Endothelial cell of umbilical vein (primary cell): ENCODE measurements at regions not wholly inside any gene's neighbourhood (a gene's known extent, or its start where the extent isn't known, plus 50 kb on each side); places are given as distances from the start of the nearest gene placed in this dataset.

ENCODE experiments used
- BruUV-seq: library from RNA; stranded (reverse); fragments of 400-500 nt; replicated peaks from 2 replicates; lab custom pipeline; 2021; lab: Mats Ljungman, UMichigan
- CTCF ChIA-PET: fragments of 300-600, 350-600 bp; sonication (Branson Sonifier 250); formaldehyde crosslinking; loops from one replicate; lab custom pipeline; 2021; ENCODE audit warnings: antibody characterized with exemption, inconsistent platforms; lab: Charles Lee
- POLR2A ChIA-PET: fragments of 300-600, 350-600 bp; sonication (Branson Sonifier 250); formaldehyde crosslinking; loops from one replicate; lab custom pipeline; 2021; ENCODE audit warnings: antibody characterized with exemption, inconsistent platforms; lab: Charles Lee
- DNase-seq: peaks from one replicate; pipeline ENCODE4 v3.0.0-alpha.2; 2011; ENCODE audit warnings: low read depth, low spot score
- FAIRE-seq: peaks from 2 replicates; lab custom pipeline; 2011; peaks lifted over from hg19 to GRCh38; lab: Jason Lieb, UNC
- H2AFZ ChIP-seq: 2 replicates; pipeline ENCODE4 v1.6.0; 2012; ENCODE audit warnings: low read depth, low read length, control low read depth, inconsistent platforms
- H3K27ac ChIP-seq: 2 replicates; pipeline ENCODE4 v1.5.1; 2011; ENCODE audit warnings: low read depth, mild to moderate bottlenecking, control low read depth, low read length, moderate library complexity; ENCODE audit not compliant: insufficient read depth
- H3K27me3 ChIP-seq, 2 experiments: 2 replicates each; pipeline versions ENCODE4 v1.6.0 to v1.6.1; 2011; ENCODE audit warnings: low read length in 2 of 2, mixed read lengths in 1 of 2; ENCODE audit not compliant: control insufficient read depth in 2 of 2, insufficient read depth in 2 of 2
- H3K36me3 ChIP-seq, 2 experiments: 2 replicates in 1 of 2; 3 replicates in 1 of 2; pipeline ENCODE4 v1.5.1; 2011; ENCODE audit warnings: low read length in 2 of 2, mild to moderate bottlenecking in 1 of 2, moderate library complexity in 1 of 2; ENCODE audit not compliant: control insufficient read depth in 2 of 2, insufficient read depth in 2 of 2; ENCODE audit errors: extremely low read depth in 1 of 2
- H3K4me1 ChIP-seq: 3 replicates; pipeline ENCODE4 v1.5.1; 2011; ENCODE audit warnings: mild to moderate bottlenecking, low read length; ENCODE audit not compliant: control insufficient read depth, insufficient read depth; ENCODE audit errors: extremely low read depth
- H3K4me2 ChIP-seq: 2 replicates; pipeline ENCODE4 v1.6.1; 2011; ENCODE audit warnings: low read length, control low read depth, mixed read lengths; ENCODE audit not compliant: insufficient read depth
- H3K4me3 ChIP-seq, 3 experiments: fragments of 200-600 bp in 1 of 3; sonication (generic), shearing (Covaris generic) in 1 of 3; replicated peaks in 1 of 3; 2 replicates each; pipeline ENCODE4 v1.5.1; 2011 to 2016; ENCODE audit warnings: control low read depth in 3 of 3, low read length in 3 of 3, mild to moderate bottlenecking in 2 of 3, inconsistent platforms in 1 of 3, low read depth in 1 of 3, moderate library complexity in 1 of 3; ENCODE audit not compliant: insufficient read depth in 1 of 3
- H3K79me2 ChIP-seq: 2 replicates; pipeline ENCODE4 v1.6.0; 2012; ENCODE audit warnings: low read length, inconsistent platforms; ENCODE audit not compliant: control insufficient read depth, insufficient read depth
- H3K9ac ChIP-seq: replicated peaks from 2 replicates; pipeline ENCODE3; 2011; ENCODE audit warnings: low read length, control low read depth; ENCODE audit not compliant: insufficient read depth; ENCODE audit errors: extremely low read depth
- H3K9me1 ChIP-seq: replicated peaks from 3 replicates; pipeline ENCODE4 v1.6.0; 2011; ENCODE audit warnings: mild to moderate bottlenecking, low read length; ENCODE audit not compliant: control insufficient read depth, insufficient read depth; ENCODE audit errors: extremely low read depth
- H3K9me3 ChIP-seq: replicated peaks from 2 replicates; pipeline ENCODE4 v1.5.1; 2012; ENCODE audit warnings: low read length, inconsistent platforms; ENCODE audit not compliant: control insufficient read depth, insufficient read depth
- H4K20me1 ChIP-seq: replicated peaks from 2 replicates; pipeline ENCODE3; 2011; ENCODE audit warnings: mild to moderate bottlenecking, low read length; ENCODE audit not compliant: control insufficient read depth, insufficient read depth; ENCODE audit errors: extremely low read depth
- EZH2 ChIP-seq: IDR thresholded peaks from 2 replicates; pipeline ENCODE4 v1.6.1; 2012; ENCODE audit warnings: borderline replicate concordance, low read depth, mild to moderate bottlenecking, moderate library complexity, low read length, inconsistent platforms; ENCODE audit not compliant: severe bottlenecking
- FOS ChIP-seq: IDR thresholded peaks from 2 replicates; pipeline ENCODE4 v1.6.1; 2011; ENCODE audit warnings: mild to moderate bottlenecking, low read length, moderate library complexity, borderline replicate concordance; ENCODE audit not compliant: insufficient read depth
- GATA2 ChIP-seq: IDR thresholded peaks from 2 replicates; pipeline ENCODE4 v1.7.0; 2011; ENCODE audit warnings: low read depth, mild to moderate bottlenecking, moderate library complexity, mixed read lengths, low read length; ENCODE audit not compliant: insufficient read length, insufficient read depth
- JUN ChIP-seq: IDR thresholded peaks from 2 replicates; pipeline ENCODE4 v1.6.1; 2011; ENCODE audit warnings: borderline replicate concordance, low read depth; ENCODE audit not compliant: insufficient read length, insufficient read depth
- MYC ChIP-seq: IDR thresholded peaks from one replicate; pipeline ENCODE4 v1.6.1; 2011; ENCODE audit warnings: mild to moderate bottlenecking, low read depth, low read length
- POLR2A ChIP-seq: IDR thresholded peaks from 2 replicates; pipeline ENCODE4 v1.6.1; 2012; ENCODE audit warnings: low read depth, mild to moderate bottlenecking, control low read depth, low read length
- POLR2AphosphoS5 ChIP-seq: IDR thresholded peaks from 2 replicates; pipeline ENCODE4 v1.6.1; 2012; ENCODE audit warnings: low read depth, mild to moderate bottlenecking, control low read depth, low read length, moderate library complexity; ENCODE audit not compliant: insufficient read depth
- dilution Hi-C: fragments of 300-500 bp; cut with MboI; formaldehyde crosslinking; loops from one replicate; pipeline ENCODE4 v1.15.0; 2019; ENCODE audit warnings: low sequenced_read_pairs; ENCODE audit not compliant: extremely low pct_ligation_motif_present
- intact Hi-C: fragments of 100-400 bp; cut with micrococcal nuclease; formaldehyde crosslinking; loops from one replicate; pipeline ENCODE4 v1.10.0; 2022
- TF ChIP-seq, protein P1 (sequence below), 2 donors: IDR thresholded peaks; 1 replicate in 1 of 2; 2 replicates in 1 of 2; pipeline ENCODE4 v1.5.1; 2011; ENCODE audit warnings: low read length in 2 of 2, mild to moderate bottlenecking in 2 of 2, moderate library complexity in 2 of 2, control low read depth in 1 of 2, inconsistent platforms in 1 of 2, low read depth in 1 of 2; ENCODE audit not compliant: insufficient read depth in 1 of 2; ENCODE audit errors: extremely low read depth in 1 of 2
- TF ChIP-seq, protein P2 (sequence below): IDR thresholded peaks from 2 replicates; pipeline ENCODE4 v1.6.1; 2011; ENCODE audit not compliant: insufficient read depth, insufficient read length

DNA sequence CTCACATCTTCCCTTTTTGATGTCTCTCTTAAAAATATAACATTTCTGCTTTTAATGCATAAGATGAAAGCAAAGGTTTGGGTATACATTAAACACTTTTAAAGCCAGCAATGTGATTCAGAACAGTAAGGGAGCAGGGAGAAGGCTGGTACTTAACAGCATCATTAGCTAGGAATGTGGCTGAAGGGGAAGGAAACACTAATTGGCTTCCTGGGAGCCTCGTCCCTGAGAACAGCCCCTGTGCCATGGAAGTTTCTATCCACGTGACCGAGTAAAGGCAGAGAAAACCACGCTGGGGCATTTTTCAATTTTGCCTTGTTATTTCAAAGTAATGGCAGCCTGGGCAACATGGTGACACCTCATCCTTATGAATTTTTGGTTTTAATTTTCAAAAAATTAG, 109.2 kb upstream of the GPC1 start:
- POLR2A ChIA-PET: no interaction called here
- H3K36me3 ChIP-seq: no peaks in the 10 kb centered on the region
- H3K9me3 ChIP-seq: no peaks in the 10 kb centered on the region
- no peak overlapping the region for H3K27ac ChIP-seq
- dilution Hi-C loops: no loop called here
- intact Hi-C loops: no loop called here
- H3K4me3 ChIP-seq: no peak overlapping the region
- H2AFZ ChIP-seq: no peak overlapping the region
- H3K79me2 ChIP-seq: no peaks in the 10 kb centered on the region
- TF ChIP-seq EZH2 (no peak), MYC (no peak), FOS (no peak), POLR2A (no peak), JUN (no peak), GATA2 (no peak), POLR2AphosphoS5 (no peak)
- TF ChIP-seq, protein P1, sequence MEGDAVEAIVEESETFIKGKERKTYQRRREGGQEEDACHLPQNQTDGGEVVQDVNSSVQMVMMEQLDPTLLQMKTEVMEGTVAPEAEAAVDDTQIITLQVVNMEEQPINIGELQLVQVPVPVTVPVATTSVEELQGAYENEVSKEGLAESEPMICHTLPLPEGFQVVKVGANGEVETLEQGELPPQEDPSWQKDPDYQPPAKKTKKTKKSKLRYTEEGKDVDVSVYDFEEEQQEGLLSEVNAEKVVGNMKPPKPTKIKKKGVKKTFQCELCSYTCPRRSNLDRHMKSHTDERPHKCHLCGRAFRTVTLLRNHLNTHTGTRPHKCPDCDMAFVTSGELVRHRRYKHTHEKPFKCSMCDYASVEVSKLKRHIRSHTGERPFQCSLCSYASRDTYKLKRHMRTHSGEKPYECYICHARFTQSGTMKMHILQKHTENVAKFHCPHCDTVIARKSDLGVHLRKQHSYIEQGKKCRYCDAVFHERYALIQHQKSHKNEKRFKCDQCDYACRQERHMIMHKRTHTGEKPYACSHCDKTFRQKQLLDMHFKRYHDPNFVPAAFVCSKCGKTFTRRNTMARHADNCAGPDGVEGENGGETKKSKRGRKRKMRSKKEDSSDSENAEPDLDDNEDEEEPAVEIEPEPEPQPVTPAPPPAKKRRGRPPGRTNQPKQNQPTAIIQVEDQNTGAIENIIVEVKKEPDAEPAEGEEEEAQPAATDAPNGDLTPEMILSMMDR (IDR thresholded peaks at IDR 0.05; ENCODE audit: extremely low read depth in 1 of 2, insufficient read depth in 1 of 2, low read depth in 1 of 2, low read length in 2 of 2): no peak
- TF ChIP-seq, protein P2, sequence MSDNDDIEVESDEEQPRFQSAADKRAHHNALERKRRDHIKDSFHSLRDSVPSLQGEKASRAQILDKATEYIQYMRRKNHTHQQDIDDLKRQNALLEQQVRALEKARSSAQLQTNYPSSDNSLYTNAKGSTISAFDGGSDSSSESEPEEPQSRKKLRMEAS: no peak
- BruUV-seq: no TSS peak
- no peak overlapping the region for H3K4me2 ChIP-seq
- no peaks in the 10 kb centered on the region for H3K4me1 ChIP-seq
- no peaks in the 10 kb centered on the region for H3K27me3 ChIP-seq
- CTCF ChIA-PET: no interaction called here
- DNase-seq: no peak
- no peaks in the 10 kb centered on the region for H3K9me1 ChIP-seq
- no peaks in the 10 kb centered on the region for H4K20me1 ChIP-seq
- no peak overlapping the region for H3K9ac ChIP-seq
- FAIRE-seq: no peak
